ENCODE measurements at regions not wholly inside any gene's neighbourhood (a gene's known extent, or its start where the extent isn't known, plus 50 kb on each side); places are given as distances from the start of the nearest gene placed in this dataset.

GRCh38 chr2:48122166-48122565 lies 192.3 kb upstream of the FOXN2 start:
- H3K36me3 ChIP-seq (ENCODE audit: insufficient read depth in 1 of 2, low read depth in 1 of 2): no peaks in the 10 kb centered on the region
- H3K4me3 ChIP-seq: no peak overlapping the region
- H3K4me1 ChIP-seq: no peaks in the 10 kb centered on the region
- H3K27me3 ChIP-seq (ENCODE audit: insufficient read depth in 3 of 3, low read length in 2 of 3): no peaks in the 10 kb centered on the region
- H3K27ac ChIP-seq: no peak overlapping the region
- intact Hi-C loops (cut with DNase I): no loop called here
- WGBS, 3 donors: 89 to 93% (median 93%) methylated on average over 4 of the region's 4 CpGs
- H3K9me3 ChIP-seq: no peaks in the 10 kb centered on the region
- no peak for TF ChIP-seq CTCF (IDR thresholded peaks at IDR 0.05)
- ATAC-seq (no peak), DNase-seq (no peak)

- no peak for TF ChIP-seq CTCF (IDR thresholded peaks at IDR 0.05)
- WGBS, 3 donors: 86 to 93% (median 90%) methylated on average over 1 of the region's 1 CpG
- Histone ChIP-seq H3K4me1 (no peaks in the 10 kb centered on the region), H3K27ac (no peak overlapping the region), H3K27me3 (ENCODE audit: insufficient read depth in 3 of 3, low read length in 2 of 3) (no peaks in the 10 kb centered on the region), H3K9me3 (no peaks in the 10 kb centered on the region), H3K4me3 (no peak overlapping the region), H3K36me3 (ENCODE audit: insufficient read depth in 1 of 2, low read depth in 1 of 2) (no peaks in the 10 kb centered on the region)
- DNase-seq: no peak
- intact Hi-C loops (cut with DNase I): no loop called here
- ATAC-seq: no peak
Measured at GRCh38 chr2:48124592-48124991, 189.9 kb upstream of the FOXN2 start.

GRCh38 chr2:48126162-48126561 lies 188.3 kb upstream of the FOXN2 start:
- DNase-seq (no peak), ATAC-seq (no peak)
- Histone ChIP-seq H3K4me1 (no peaks in the 10 kb centered on the region), H3K27ac (no peak overlapping the region), H3K9me3 (no peaks in the 10 kb centered on the region), H3K36me3 (ENCODE audit: insufficient read depth in 1 of 2, low read depth in 1 of 2) (no peaks in the 10 kb centered on the region), H3K4me3 (no peak overlapping the region), H3K27me3 (ENCODE audit: insufficient read depth in 3 of 3, low read length in 2 of 3) (no peaks in the 10 kb centered on the region)
- 72 to 88% (median 75%) methylated on average over 3 of the region's 3 CpGs for WGBS, 3 donors
- intact Hi-C loops (cut with DNase I): no loop called here
- no peak for TF ChIP-seq CTCF (IDR thresholded peaks at IDR 0.05)

- DNase-seq (no peak), ATAC-seq (no peak)
- Histone ChIP-seq H3K4me1 (no peaks in the 10 kb centered on the region), H3K9me3 (no peaks in the 10 kb centered on the region), H3K27me3 (ENCODE audit: insufficient read depth in 3 of 3, low read length in 2 of 3) (no peaks in the 10 kb centered on the region), H3K27ac (no peak overlapping the region), H3K4me3 (no peak overlapping the region), H3K36me3 (ENCODE audit: insufficient read depth in 1 of 2, low read depth in 1 of 2) (no peaks in the 10 kb centered on the region)
- intact Hi-C loops (cut with DNase I): no loop called here
- TF ChIP-seq CTCF (IDR thresholded peaks at IDR 0.05): no peak
- WGBS, 3 donors: 70 to 79% (median 75%) methylated on average over 4 of the region's 4 CpGs
Measured at GRCh38 chr2:48127612-48128191, 186.8 kb upstream of the FOXN2 start.

DNA sequence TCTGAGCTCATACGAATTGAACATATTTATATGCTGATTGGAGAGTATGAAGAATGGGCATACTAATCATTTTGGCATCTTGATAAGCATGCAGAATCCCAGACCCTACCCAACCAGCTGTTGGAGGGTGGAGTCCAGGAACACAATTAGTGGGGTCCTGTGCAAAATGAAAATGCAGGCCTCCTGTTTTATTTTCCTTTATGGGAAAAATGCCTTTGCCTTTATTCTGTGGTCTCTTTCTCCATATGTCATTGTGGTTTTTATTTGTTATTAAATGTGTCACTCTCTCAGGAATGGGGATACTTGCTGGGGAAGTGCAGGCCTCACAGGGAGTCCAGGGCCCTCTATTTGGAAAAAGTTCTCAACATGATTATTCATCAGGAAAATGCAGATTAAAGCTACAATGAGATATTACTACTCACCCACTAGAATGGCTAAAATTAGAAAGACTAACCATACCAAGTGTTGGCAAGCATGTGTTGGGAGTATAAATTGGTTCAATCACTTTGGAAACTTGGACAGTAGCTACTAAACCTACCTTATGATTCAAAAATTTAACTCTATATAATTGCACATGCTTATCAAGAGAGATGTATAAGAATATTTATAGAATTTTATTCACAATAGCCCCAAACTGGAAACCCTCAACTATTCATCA lies 185.1 kb upstream of the FOXN2 start:
- no peak for TF ChIP-seq CTCF (IDR thresholded peaks at IDR 0.05)
- WGBS, 3 donors: 31 to 63% (median 40%) methylated on average over 1 of the region's 1 CpG
- H3K27ac ChIP-seq: no peak overlapping the region
- ATAC-seq (no peak), DNase-seq (no peak)
- no peak overlapping the region for H3K4me3 ChIP-seq
- H3K4me1 ChIP-seq: no peaks in the 10 kb centered on the region
- no peaks in the 10 kb centered on the region for H3K36me3 ChIP-seq (ENCODE audit: insufficient read depth in 1 of 2, low read depth in 1 of 2)
- no peaks in the 10 kb centered on the region for H3K9me3 ChIP-seq
- intact Hi-C loops (cut with DNase I): no loop called here
- no peaks in the 10 kb centered on the region for H3K27me3 ChIP-seq (ENCODE audit: insufficient read depth in 3 of 3, low read length in 2 of 3)

Data from psoas muscle (tissue), 7 donors.